Spleen (tissue), 11 donors: ENCODE measurements at regions not wholly inside any gene's neighbourhood (a gene's known extent, or its start where the extent isn't known, plus 50 kb on each side); places are given as distances from the start of the nearest gene placed in this dataset.

ENCODE experiments used
- DNase-seq: peaks from one replicate; pipeline ENCODE4 v3.0.0-alpha.2; 2020
- H3K27ac ChIP-seq, 8 donors: fragments of 200-600 bp; sonication (generic) in 7 of 8; 1 replicate in 4 of 8; 2 replicates in 4 of 8; pipeline versions ENCODE4 v1.5.0 to v1.8.0; 2016 to 2021; ENCODE audit warnings: inconsistent platforms in 4 of 8, mild to moderate bottlenecking in 4 of 8, moderate library complexity in 1 of 8
- H3K27me3 ChIP-seq, 7 donors: fragments of 200-600 bp; sonication (generic) in 6 of 7; replicated peaks in 1 of 7; 1 replicate in 4 of 7; 2 replicates in 3 of 7; pipeline versions ENCODE4 v1.5.0 to v1.8.0; 2016 to 2021; ENCODE audit warnings: inconsistent platforms in 3 of 7, mild to moderate bottlenecking in 1 of 7
- H3K36me3 ChIP-seq, 6 donors: fragments of 200-600 bp; sonication (generic) in 5 of 6; 1 replicate in 4 of 6; 2 replicates in 2 of 6; pipeline versions ENCODE4 v1.5.0 to v1.8.0; 2016 to 2021; ENCODE audit warnings: inconsistent platforms in 2 of 6
- H3K4me1 ChIP-seq, 6 donors: fragments of 200-600 bp; sonication (generic) in 5 of 6; 1 replicate in 3 of 6; 2 replicates in 3 of 6; pipeline versions ENCODE4 v1.5.0 to v1.8.0; 2016 to 2021; ENCODE audit warnings: inconsistent platforms in 3 of 6
- H3K4me3 ChIP-seq, 8 donors: fragments of 200-600 bp; sonication (generic) in 7 of 8; 1 replicate in 4 of 8; 2 replicates in 4 of 8; pipeline versions ENCODE4 v1.5.0 to v1.8.0; 2016 to 2021; ENCODE audit warnings: inconsistent platforms in 4 of 8, mild to moderate bottlenecking in 4 of 8, moderate library complexity in 2 of 8
- H3K9me3 ChIP-seq, 8 donors: fragments of 200-600 bp; sonication (generic) in 7 of 8; 1 replicate in 4 of 8; 2 replicates in 4 of 8; pipeline versions ENCODE4 v1.5.0 to v1.8.0; 2016 to 2021; ENCODE audit warnings: inconsistent platforms in 4 of 8
- POLR2A ChIP-seq, 3 donors: fragments of 450-650 bp; IDR thresholded peaks; one replicate each; pipeline ENCODE4 v1.5.1; 2017; ENCODE audit warnings: antibody characterized with exemption in 3 of 3, mild to moderate bottlenecking in 1 of 3
- POLR2AphosphoS5 ChIP-seq, 3 donors: sonication (generic); formaldehyde crosslinking; IDR thresholded peaks; one replicate each; pipeline ENCODE4 v1.5.1; 2017; ENCODE audit warnings: antibody characterized with exemption in 3 of 3
- WGBS, 5 donors: extraction: QIAGEN DNeasy Blood & Tissue Kit in 3 of 5; methylation state at CpG; one replicate each; pipeline versions ENCODE4 v1.1.5 to v1.1.7; 2013 to 2018; 5-methylcytosine and 5-hydroxymethylcytosine counted together
- intact Hi-C: fragments of 100-400 bp; cut with DNase I; formaldehyde crosslinking; loops from one replicate; pipeline ENCODE4 v1.15.0; 2023; ENCODE audit warnings: low total_unique reads
- TF ChIP-seq, protein P1 (sequence below), 11 experiments: fragments of 200-600 bp in 7 of 11; fragments of 450-650 bp in 4 of 11; sonication (generic) in 4 of 11; IDR thresholded peaks in 8 of 11; conservative IDR thresholded peaks in 3 of 11; 1 replicate in 7 of 11; 2 replicates in 4 of 11; pipeline versions ENCODE4 v1.4.0 to v1.8.0; 2016 to 2021; ENCODE audit warnings: antibody characterized with exemption in 11 of 11, inconsistent platforms in 4 of 11, mild to moderate bottlenecking in 1 of 11
- donor health status: healthy with polysubstance abuse.
- donor health status: DM: no; HTN: no; CAD: no; lungs with moderate emphysema.
- donor health status: DM: no; HTN: no; CAD: no.
- donor health status: Bipolar disorder and iron deficiency.
- donor health status: healthy.
- donor health status: DM: no; HTN: no; CAD: no.
- donor health status: DM: yes; HTN: yes; CAD: no.

DNA sequence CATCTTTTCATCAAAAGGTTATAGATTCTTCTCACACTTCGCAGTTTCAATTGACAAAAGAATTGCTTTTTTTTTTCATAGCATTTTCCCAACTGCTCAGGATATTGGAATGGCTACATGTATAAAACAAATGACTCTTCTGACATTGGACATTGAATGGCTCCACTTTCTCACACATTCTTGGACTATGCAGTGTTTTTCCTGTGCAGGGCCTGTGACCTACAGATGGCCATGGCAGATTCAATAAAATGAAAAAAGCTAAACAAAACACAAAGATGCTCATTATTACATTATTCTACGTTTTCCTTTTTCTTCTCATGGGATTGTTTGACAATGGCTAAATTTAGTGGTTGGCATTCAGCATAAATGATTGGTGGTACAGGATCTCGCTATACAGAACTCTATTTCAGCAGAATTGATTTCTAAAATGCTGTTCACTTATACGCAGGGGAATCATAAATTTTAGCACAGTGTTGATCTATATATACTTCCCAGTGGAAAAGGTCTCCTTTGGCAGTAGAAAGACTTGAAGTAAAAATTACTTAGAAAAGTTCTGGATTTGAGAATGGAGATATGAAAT lies 115.6 kb upstream of the ADAMTS5 start:
- Histone ChIP-seq H3K4me3 (no peak overlapping the region), H3K27me3 (no peaks in the 10 kb centered on the region), H3K36me3 (no peaks in the 10 kb centered on the region), H3K4me1 (no peaks in the 10 kb centered on the region), H3K27ac (no peak overlapping the region), H3K9me3 (peaks cover 0 to 4% (median 0%) of the 10 kb centered on the region in 8 donors)
- intact Hi-C loops: no loop called here
- TF ChIP-seq POLR2A (IDR thresholded peaks at IDR 0.05) (no peak), POLR2AphosphoS5 (IDR thresholded peaks at IDR 0.05) (no peak)
- TF ChIP-seq, protein P1, sequence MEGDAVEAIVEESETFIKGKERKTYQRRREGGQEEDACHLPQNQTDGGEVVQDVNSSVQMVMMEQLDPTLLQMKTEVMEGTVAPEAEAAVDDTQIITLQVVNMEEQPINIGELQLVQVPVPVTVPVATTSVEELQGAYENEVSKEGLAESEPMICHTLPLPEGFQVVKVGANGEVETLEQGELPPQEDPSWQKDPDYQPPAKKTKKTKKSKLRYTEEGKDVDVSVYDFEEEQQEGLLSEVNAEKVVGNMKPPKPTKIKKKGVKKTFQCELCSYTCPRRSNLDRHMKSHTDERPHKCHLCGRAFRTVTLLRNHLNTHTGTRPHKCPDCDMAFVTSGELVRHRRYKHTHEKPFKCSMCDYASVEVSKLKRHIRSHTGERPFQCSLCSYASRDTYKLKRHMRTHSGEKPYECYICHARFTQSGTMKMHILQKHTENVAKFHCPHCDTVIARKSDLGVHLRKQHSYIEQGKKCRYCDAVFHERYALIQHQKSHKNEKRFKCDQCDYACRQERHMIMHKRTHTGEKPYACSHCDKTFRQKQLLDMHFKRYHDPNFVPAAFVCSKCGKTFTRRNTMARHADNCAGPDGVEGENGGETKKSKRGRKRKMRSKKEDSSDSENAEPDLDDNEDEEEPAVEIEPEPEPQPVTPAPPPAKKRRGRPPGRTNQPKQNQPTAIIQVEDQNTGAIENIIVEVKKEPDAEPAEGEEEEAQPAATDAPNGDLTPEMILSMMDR (IDR thresholded peaks at IDR 0.05 in 8 of 11, conservative IDR thresholded peaks at IDR 0.05 in 3 of 11): no peak
- 73 to 81% (median 79%) methylated on average over 4 of the region's 4 CpGs for WGBS, 5 donors
- DNase-seq: no peak

DNA sequence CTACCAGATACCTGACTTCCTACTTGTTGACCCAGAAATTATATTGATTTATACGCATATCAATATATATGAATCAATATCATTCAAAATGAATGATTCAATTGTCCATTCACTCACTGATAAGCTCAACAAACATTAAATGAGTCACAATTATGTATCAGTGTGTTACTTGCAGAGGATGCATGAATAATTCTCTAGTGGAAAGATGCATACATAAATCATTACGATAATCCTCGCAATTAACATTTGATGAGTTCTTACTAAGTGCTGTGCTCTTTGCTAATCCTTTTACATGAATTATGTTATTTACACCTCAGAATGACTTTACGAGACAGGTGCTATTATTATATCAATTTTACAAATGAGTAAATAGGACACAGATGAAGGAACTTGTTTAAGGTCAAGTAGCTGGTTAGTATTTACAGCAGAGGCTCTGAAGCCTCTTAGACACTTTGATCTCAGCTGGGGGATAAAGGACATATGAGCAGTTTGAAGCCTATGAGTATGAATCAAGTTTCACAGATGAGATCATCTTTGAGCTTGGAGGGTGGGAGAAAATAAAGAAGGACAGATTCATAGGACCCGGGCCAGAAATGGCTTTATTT lies 112.8 kb upstream of the ADAMTS5 start:
- Histone ChIP-seq H3K36me3 (no peaks in the 10 kb centered on the region), H3K4me3 (no peak overlapping the region), H3K27me3 (no peaks in the 10 kb centered on the region), H3K9me3 (no peaks in the 10 kb centered on the region), H3K4me1 (no peaks in the 10 kb centered on the region), H3K27ac (no peak overlapping the region)
- DNase-seq: no peak
- TF ChIP-seq, protein P1 (IDR thresholded peaks at IDR 0.05 in 8 of 11, conservative IDR thresholded peaks at IDR 0.05 in 3 of 11): no peak
- no peak for TF ChIP-seq POLR2AphosphoS5 (IDR thresholded peaks at IDR 0.05)
- no peak for TF ChIP-seq POLR2A (IDR thresholded peaks at IDR 0.05)
- 82 to 96% (median 92%) methylated on average over 5 of the region's 5 CpGs for WGBS, 5 donors
- intact Hi-C loops: no loop called here

DNA sequence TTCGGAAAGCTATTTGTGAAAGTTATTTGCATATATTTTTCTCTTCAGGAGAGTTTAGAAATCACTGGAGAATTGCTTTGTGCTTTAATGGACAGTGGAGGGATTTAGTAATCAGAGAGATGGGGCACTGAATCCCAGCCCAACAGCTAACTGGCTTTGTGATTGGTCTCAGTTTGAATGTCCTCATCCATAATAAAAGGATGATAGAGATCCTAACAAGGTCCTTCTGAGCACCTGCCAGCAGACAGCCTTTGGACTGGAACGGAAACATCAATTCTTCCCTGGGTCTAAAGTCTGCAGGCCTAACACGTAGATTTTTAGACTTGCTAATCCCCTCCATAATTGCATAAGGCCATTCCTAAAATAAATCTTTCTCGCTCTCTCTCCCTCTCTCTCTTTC lies 112.0 kb upstream of the ADAMTS5 start:
- intact Hi-C loops: no loop called here
- no peak overlapping the region for H3K4me3 ChIP-seq
- H3K27me3 ChIP-seq: no peaks in the 10 kb centered on the region
- H3K36me3 ChIP-seq: no peaks in the 10 kb centered on the region
- H3K27ac ChIP-seq: no peak overlapping the region
- 62 to 85% (median 78%) methylated on average over 4 of the region's 4 CpGs for WGBS, 5 donors
- H3K9me3 ChIP-seq: no peaks in the 10 kb centered on the region
- no peak for DNase-seq
- TF ChIP-seq POLR2A (IDR thresholded peaks at IDR 0.05) (no peak), POLR2AphosphoS5 (IDR thresholded peaks at IDR 0.05) (no peak)
- TF ChIP-seq, protein P1 (IDR thresholded peaks at IDR 0.05 in 8 of 11, conservative IDR thresholded peaks at IDR 0.05 in 3 of 11): no peak
- H3K4me1 ChIP-seq: no peaks in the 10 kb centered on the region

DNA sequence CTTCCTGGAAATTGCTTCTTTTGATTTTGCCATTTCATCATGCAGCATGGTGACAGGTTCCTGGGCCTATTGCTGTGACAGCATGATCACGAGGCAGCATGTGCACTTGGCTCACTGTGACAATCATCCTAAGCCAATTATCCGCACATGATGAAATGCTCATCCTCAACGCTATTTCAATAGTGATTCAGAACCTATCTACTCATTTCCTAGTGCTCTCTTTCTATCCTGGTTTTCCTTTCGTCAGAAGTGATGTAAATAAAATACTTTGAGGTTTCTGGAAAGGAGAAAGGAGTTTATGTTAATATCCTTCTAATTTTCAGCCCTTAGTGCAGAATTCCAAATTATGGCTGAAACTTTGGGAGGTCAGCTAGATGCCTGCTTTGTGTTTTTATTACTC lies 110.6 kb upstream of the ADAMTS5 start:
- DNase-seq: no peak
- H3K4me1 ChIP-seq: no peaks in the 10 kb centered on the region
- no peaks in the 10 kb centered on the region for H3K36me3 ChIP-seq
- H3K4me3 ChIP-seq: no peak overlapping the region
- H3K9me3 ChIP-seq: no peaks in the 10 kb centered on the region
- intact Hi-C loops: no loop called here
- WGBS, 5 donors: 71 to 90% (median 80%) methylated on average over 4 of the region's 4 CpGs
- no peak for TF ChIP-seq POLR2AphosphoS5 (IDR thresholded peaks at IDR 0.05)
- no peak for TF ChIP-seq POLR2A (IDR thresholded peaks at IDR 0.05)
- TF ChIP-seq, protein P1 (IDR thresholded peaks at IDR 0.05 in 8 of 11, conservative IDR thresholded peaks at IDR 0.05 in 3 of 11): no peak
- H3K27me3 ChIP-seq: no peaks in the 10 kb centered on the region
- H3K27ac ChIP-seq: no peak overlapping the region
